SK-N-SH (cell line): ENCODE measurements at regions not wholly inside any gene's neighbourhood (a gene's known extent, or its start where the extent isn't known, plus 50 kb on each side); places are given as distances from the start of the nearest gene placed in this dataset.

Source experiments
- CTCF ChIA-PET: fragments of 300-600, 350-600 bp; formaldehyde crosslinking; extraction: SDS; loops from one replicate; lab custom pipeline; 2021; lab: Yijun Ruan, JAX
- POLR2A ChIA-PET: fragments of 350-600 bp; sonication (Branson Sonifier 250); formaldehyde crosslinking; extraction: SDS; loops from one replicate; lab custom pipeline; 2020; ENCODE audit warnings: antibody characterized with exemption, inconsistent platforms; lab: Yijun Ruan, JAX
- DNase-seq: peaks from one replicate; pipeline ENCODE4 v3.0.0; 2012
- H2AFZ ChIP-seq: fragments of 200-600 bp; sonication (generic); 2 replicates; pipeline ENCODE4 v1.8.1; 2016; ENCODE audit warnings: antibody characterized with exemption, mild to moderate bottlenecking, low read depth
- H3F3A ChIP-seq: fragments of 200-600 bp; sonication (generic); replicated peaks from 2 replicates; pipeline ENCODE3; 2016; ENCODE audit warnings: antibody characterized with exemption, mild to moderate bottlenecking; ENCODE audit not compliant: insufficient read depth
- H3K27ac ChIP-seq, 2 experiments: fragments of 200-500 bp in 1 of 2; fragments of 200-600 bp in 1 of 2; sonication (Bioruptor generic) in 1 of 2; sonication (generic), shearing (Covaris generic) in 1 of 2; 2 replicates each; pipeline versions ENCODE4 v1.5.1 to v1.6.1; 2014 to 2016; ENCODE audit warnings: low read depth in 2 of 2, inconsistent platforms in 1 of 2, low read length in 1 of 2, mild to moderate bottlenecking in 1 of 2, mixed read lengths in 1 of 2
- H3K27me3 ChIP-seq: fragments of 200-600 bp; sonication (generic), shearing (Covaris generic); 2 replicates; pipeline ENCODE4 v1.6.1; 2016; ENCODE audit warnings: mixed run types; ENCODE audit not compliant: insufficient read depth
- H3K36me3 ChIP-seq, 2 experiments: fragments of 200-500 bp in 1 of 2; fragments of 200-600 bp in 1 of 2; sonication (Bioruptor generic) in 1 of 2; sonication (generic) in 1 of 2; replicated peaks in 1 of 2; 2 replicates each; pipeline versions ENCODE3 to v1.5.1; 2014 to 2016; ENCODE audit warnings: low read length in 1 of 2, mild to moderate bottlenecking in 1 of 2; ENCODE audit not compliant: insufficient read depth in 2 of 2, control insufficient read depth in 1 of 2
- H3K4me1 ChIP-seq, 2 experiments: fragments of 200-500 bp in 1 of 2; fragments of 200-600 bp in 1 of 2; sonication (Bioruptor generic) in 1 of 2; sonication (generic), shearing (Covaris generic) in 1 of 2; 2 replicates each; pipeline versions ENCODE4 v1.5.1 to v1.6.1; 2014 to 2016; ENCODE audit warnings: low read depth in 1 of 2, low read length in 1 of 2, mixed run types in 1 of 2; ENCODE audit not compliant: insufficient read depth in 2 of 2, control insufficient read depth in 1 of 2
- H3K4me2 ChIP-seq: fragments of 200-600 bp; sonication (generic), shearing (Covaris generic); 2 replicates; pipeline ENCODE4 v1.6.1; 2017; ENCODE audit warnings: mixed run types
- H3K4me3 ChIP-seq, 2 experiments: fragments of 200-500 bp in 1 of 2; fragments of 200-600 bp in 1 of 2; sonication (Bioruptor generic) in 1 of 2; sonication (generic), shearing (Covaris generic) in 1 of 2; 2 replicates each; pipeline versions ENCODE4 v1.5.1 to v1.8.1; 2014 to 2016; ENCODE audit warnings: low read depth in 2 of 2, inconsistent platforms in 1 of 2, low read length in 1 of 2, mild to moderate bottlenecking in 1 of 2, mixed read lengths in 1 of 2, moderate library complexity in 1 of 2
- H3K79me2 ChIP-seq: fragments of 200-600 bp; sonication (generic); 2 replicates; pipeline ENCODE4 v1.8.1; 2017; ENCODE audit warnings: mild to moderate bottlenecking; ENCODE audit not compliant: insufficient read depth
- H3K9ac ChIP-seq: fragments of 200-600 bp; sonication (generic); 2 replicates; pipeline ENCODE4 v1.6.1; 2017; ENCODE audit warnings: mixed run types
- H3K9me2 ChIP-seq: fragments of 200-600 bp; sonication (generic); 2 replicates; pipeline ENCODE4 v1.6.1; 2017; ENCODE audit warnings: mixed run types
- H3K9me3 ChIP-seq: fragments of 200-600 bp; sonication (generic); 2 replicates; pipeline ENCODE4 v1.6.1; 2017; ENCODE audit warnings: mixed run types, mild to moderate bottlenecking, moderate library complexity
- H4K20me1 ChIP-seq: fragments of 200-600 bp; sonication (generic); 2 replicates; pipeline ENCODE4 v1.6.1; 2017; ENCODE audit warnings: mild to moderate bottlenecking, mixed run types; ENCODE audit not compliant: insufficient read depth
- EP300 ChIP-seq, 2 experiments: IDR thresholded peaks; 2 replicates each; pipeline versions ENCODE4 v1.4.0 to v1.6.1; 2012; ENCODE audit warnings: borderline replicate concordance in 1 of 2, low read depth in 1 of 2, low read length in 1 of 2
- EZH2phosphoT487 ChIP-seq: fragments of 200-600 bp; sonication (generic); IDR thresholded peaks from 2 replicates; pipeline ENCODE4 v1.6.1; 2017; ENCODE audit warnings: low read depth, mixed run types, mild to moderate bottlenecking, antibody characterized with exemption, moderate library complexity, borderline replicate concordance
- FOSL2 ChIP-seq: IDR thresholded peaks from 2 replicates; pipeline ENCODE4 v1.4.0; 2012; ENCODE audit warnings: low read depth, mild to moderate bottlenecking, moderate library complexity, borderline replicate concordance
- FOXM1 ChIP-seq: IDR thresholded peaks from 2 replicates; pipeline ENCODE4 v1.4.0; 2012; ENCODE audit warnings: low read depth, mild to moderate bottlenecking
- JUND ChIP-seq: IDR thresholded peaks from 2 replicates; pipeline ENCODE4 v1.4.0; 2012
- MAX ChIP-seq: IDR thresholded peaks from 2 replicates; pipeline ENCODE4 v1.4.0; 2012; ENCODE audit warnings: low read depth
- MEF2A ChIP-seq: IDR thresholded peaks from 2 replicates; pipeline ENCODE4 v1.4.0; 2012; ENCODE audit warnings: low read depth, borderline replicate concordance
- PBX3 ChIP-seq: IDR thresholded peaks from 2 replicates; pipeline ENCODE4; 2012
- RCOR1 ChIP-seq: fragments of 150-350 bp; IDR thresholded peaks from 2 replicates; pipeline ENCODE4 v1.6.1; 2017; ENCODE audit warnings: antibody characterized with exemption, low read length
- RXRA ChIP-seq: IDR thresholded peaks from 2 replicates; pipeline ENCODE4 v1.4.0; 2012; ENCODE audit warnings: low read depth, mild to moderate bottlenecking, borderline replicate concordance
- WGBS: methylation state at CpG from one replicate; pipeline ENCODE4 v1.1.6; 2017; ENCODE audit warnings: low lambda C conversion rate; 5-methylcytosine and 5-hydroxymethylcytosine counted together

GRCh38 chr5:126348855-126349635 is 74.2 kb upstream of the GRAMD2B start:
- CTCF ChIA-PET = interaction anchor here (1.1 to 5.2 kb wide), 7 partner anchors 8 to 252 kb away, joined by 3 to 24 read pairs (median 4); partner anchors contain the start of gene PHAX
- 85% methylated on average over 3 of the region's 3 CpGs for WGBS
- H2AFZ ChIP-seq = no peak overlapping the region

GRCh38 chr5:126351153-126351552 is 72.1 kb upstream of the GRAMD2B start:
- Histone ChIP-seq H4K20me1 (no peaks in the 10 kb centered on the region), H3K4me2 (no peak overlapping the region), H3K27me3 (no peaks in the 10 kb centered on the region), H3K79me2 (no peaks in the 10 kb centered on the region), H3F3A (peaks cover 26% of the 10 kb centered on the region), H3K9ac (no peak overlapping the region), H3K27ac (peak overlapping the region; percentile 52 to 64; a peak in 3 of 4 replicates), H3K9me2 (no peaks in the 10 kb centered on the region), H3K9me3 (no peaks in the 10 kb centered on the region), H3K36me3 (no peaks in the 10 kb centered on the region), H2AFZ (peak overlapping the region; percentile 25; the same call in 1 of the 2 replicates), H3K4me1 (peaks cover 0 to 20% of the 10 kb centered on the region in 2 experiments; a peak in 3 of 4 replicates), H3K4me3 (no peak overlapping the region)
- WGBS = 83% methylated on average over 1 of the region's 1 CpG
- TF ChIP-seq MAX = peak; percentile 48
- TF ChIP-seq MEF2A = no peak
- 0 out of 2 replicates have a peak, but pooled peaks have one; percentile 20 for TF ChIP-seq RXRA
- TF ChIP-seq FOXM1 = peak; percentile 64; the same call in 1 of the 2 replicates
- peak; percentile 80 for TF ChIP-seq PBX3
- TF ChIP-seq RCOR1 = no peak
- peak in 1 of 2 experiments; percentile 67; a peak in 2 of 4 replicates for TF ChIP-seq EP300 (IDR thresholded peaks at IDR 0.05; ENCODE audit: borderline replicate concordance in 1 of 2, low read depth in 1 of 2, low read length in 1 of 2)
- TF ChIP-seq JUND = peak; percentile 68
- TF ChIP-seq FOSL2 = peak; percentile 68; the same call in 1 of the 2 replicates
- ChIA-PET CTCF (interaction anchor here (2.5 to 5.2 kb wide), 2 partner anchors 12 to 188 kb away, joined by 12 to 24 read pairs; no protein-coding TSS in a partner anchor), POLR2A (no interaction called here)
- DNase-seq = no peak

More at GRCh38 chr5:126348855-126349635, 74.2 kb upstream of the GRAMD2B start:
- peaks cover 13% of the 10 kb centered on the region for H3F3A ChIP-seq
- no peak overlapping the region for H3K4me3 ChIP-seq
- no peak for TF ChIP-seq EZH2phosphoT487
- no peaks in the 10 kb centered on the region for H3K9me2 ChIP-seq
- H3K4me2 ChIP-seq = no peak overlapping the region
- no peak overlapping the region for H3K27ac ChIP-seq
- peaks cover 0 to 12% of the 10 kb centered on the region in 2 experiments; a peak in 3 of 4 replicates for H3K4me1 ChIP-seq
- DNase-seq = no peak
- H3K9me3 ChIP-seq = no peaks in the 10 kb centered on the region
- POLR2A ChIA-PET = no interaction called here
- no peaks in the 10 kb centered on the region for H4K20me1 ChIP-seq
- no peak overlapping the region for H3K9ac ChIP-seq
- H3K27me3 ChIP-seq = no peaks in the 10 kb centered on the region
- H3K36me3 ChIP-seq = no peaks in the 10 kb centered on the region
- no peaks in the 10 kb centered on the region for H3K79me2 ChIP-seq
